Endothelial cell of umbilical vein (primary cell): ENCODE measurements at regions not wholly inside any gene's neighbourhood (a gene's known extent, or its start where the extent isn't known, plus 50 kb on each side); places are given as distances from the start of the nearest gene placed in this dataset.

Experiments
- BruUV-seq: library from RNA; stranded (reverse); fragments of 400-500 nt; replicated peaks from 2 replicates; lab custom pipeline; 2021; lab: Mats Ljungman, UMichigan
- CTCF ChIA-PET: fragments of 300-600, 350-600 bp; sonication (Branson Sonifier 250); formaldehyde crosslinking; loops from one replicate; lab custom pipeline; 2021; ENCODE audit warnings: antibody characterized with exemption, inconsistent platforms; lab: Charles Lee
- POLR2A ChIA-PET: fragments of 300-600, 350-600 bp; sonication (Branson Sonifier 250); formaldehyde crosslinking; loops from one replicate; lab custom pipeline; 2021; ENCODE audit warnings: antibody characterized with exemption, inconsistent platforms; lab: Charles Lee
- DNase-seq: peaks from one replicate; pipeline ENCODE4 v3.0.0-alpha.2; 2011; ENCODE audit warnings: low read depth, low spot score
- FAIRE-seq: peaks from 2 replicates; lab custom pipeline; 2011; peaks lifted over from hg19 to GRCh38; lab: Jason Lieb, UNC
- H2AFZ ChIP-seq: 2 replicates; pipeline ENCODE4 v1.6.0; 2012; ENCODE audit warnings: low read depth, low read length, control low read depth, inconsistent platforms
- H3K27ac ChIP-seq: 2 replicates; pipeline ENCODE4 v1.5.1; 2011; ENCODE audit warnings: low read depth, mild to moderate bottlenecking, control low read depth, low read length, moderate library complexity; ENCODE audit not compliant: insufficient read depth
- H3K27me3 ChIP-seq, 2 experiments: 2 replicates each; pipeline versions ENCODE4 v1.6.0 to v1.6.1; 2011; ENCODE audit warnings: low read length in 2 of 2, mixed read lengths in 1 of 2; ENCODE audit not compliant: control insufficient read depth in 2 of 2, insufficient read depth in 2 of 2
- H3K36me3 ChIP-seq, 2 experiments: 2 replicates in 1 of 2; 3 replicates in 1 of 2; pipeline ENCODE4 v1.5.1; 2011; ENCODE audit warnings: low read length in 2 of 2, mild to moderate bottlenecking in 1 of 2, moderate library complexity in 1 of 2; ENCODE audit not compliant: control insufficient read depth in 2 of 2, insufficient read depth in 2 of 2; ENCODE audit errors: extremely low read depth in 1 of 2
- H3K4me1 ChIP-seq: 3 replicates; pipeline ENCODE4 v1.5.1; 2011; ENCODE audit warnings: mild to moderate bottlenecking, low read length; ENCODE audit not compliant: control insufficient read depth, insufficient read depth; ENCODE audit errors: extremely low read depth
- H3K4me2 ChIP-seq: 2 replicates; pipeline ENCODE4 v1.6.1; 2011; ENCODE audit warnings: low read length, control low read depth, mixed read lengths; ENCODE audit not compliant: insufficient read depth
- H3K4me3 ChIP-seq, 3 experiments: fragments of 200-600 bp in 1 of 3; sonication (generic), shearing (Covaris generic) in 1 of 3; replicated peaks in 1 of 3; 2 replicates each; pipeline ENCODE4 v1.5.1; 2011 to 2016; ENCODE audit warnings: control low read depth in 3 of 3, low read length in 3 of 3, mild to moderate bottlenecking in 2 of 3, inconsistent platforms in 1 of 3, low read depth in 1 of 3, moderate library complexity in 1 of 3; ENCODE audit not compliant: insufficient read depth in 1 of 3
- H3K79me2 ChIP-seq: 2 replicates; pipeline ENCODE4 v1.6.0; 2012; ENCODE audit warnings: low read length, inconsistent platforms; ENCODE audit not compliant: control insufficient read depth, insufficient read depth
- H3K9ac ChIP-seq: replicated peaks from 2 replicates; pipeline ENCODE3; 2011; ENCODE audit warnings: low read length, control low read depth; ENCODE audit not compliant: insufficient read depth; ENCODE audit errors: extremely low read depth
- H3K9me1 ChIP-seq: replicated peaks from 3 replicates; pipeline ENCODE4 v1.6.0; 2011; ENCODE audit warnings: mild to moderate bottlenecking, low read length; ENCODE audit not compliant: control insufficient read depth, insufficient read depth; ENCODE audit errors: extremely low read depth
- H3K9me3 ChIP-seq: replicated peaks from 2 replicates; pipeline ENCODE4 v1.5.1; 2012; ENCODE audit warnings: low read length, inconsistent platforms; ENCODE audit not compliant: control insufficient read depth, insufficient read depth
- H4K20me1 ChIP-seq: replicated peaks from 2 replicates; pipeline ENCODE3; 2011; ENCODE audit warnings: mild to moderate bottlenecking, low read length; ENCODE audit not compliant: control insufficient read depth, insufficient read depth; ENCODE audit errors: extremely low read depth
- CTCF ChIP-seq, 2 donors: IDR thresholded peaks; 1 replicate in 1 of 2; 2 replicates in 1 of 2; pipeline ENCODE4 v1.5.1; 2011; ENCODE audit warnings: low read length in 2 of 2, mild to moderate bottlenecking in 2 of 2, moderate library complexity in 2 of 2, control low read depth in 1 of 2, inconsistent platforms in 1 of 2, low read depth in 1 of 2; ENCODE audit not compliant: insufficient read depth in 1 of 2; ENCODE audit errors: extremely low read depth in 1 of 2
- EZH2 ChIP-seq: IDR thresholded peaks from 2 replicates; pipeline ENCODE4 v1.6.1; 2012; ENCODE audit warnings: borderline replicate concordance, low read depth, mild to moderate bottlenecking, moderate library complexity, low read length, inconsistent platforms; ENCODE audit not compliant: severe bottlenecking
- GATA2 ChIP-seq: IDR thresholded peaks from 2 replicates; pipeline ENCODE4 v1.7.0; 2011; ENCODE audit warnings: low read depth, mild to moderate bottlenecking, moderate library complexity, mixed read lengths, low read length; ENCODE audit not compliant: insufficient read length, insufficient read depth
- JUN ChIP-seq: IDR thresholded peaks from 2 replicates; pipeline ENCODE4 v1.6.1; 2011; ENCODE audit warnings: borderline replicate concordance, low read depth; ENCODE audit not compliant: insufficient read length, insufficient read depth
- MAX ChIP-seq: IDR thresholded peaks from 2 replicates; pipeline ENCODE4 v1.6.1; 2011; ENCODE audit not compliant: insufficient read depth, insufficient read length
- MYC ChIP-seq: IDR thresholded peaks from one replicate; pipeline ENCODE4 v1.6.1; 2011; ENCODE audit warnings: mild to moderate bottlenecking, low read depth, low read length
- POLR2A ChIP-seq: IDR thresholded peaks from 2 replicates; pipeline ENCODE4 v1.6.1; 2012; ENCODE audit warnings: low read depth, mild to moderate bottlenecking, control low read depth, low read length
- dilution Hi-C: fragments of 300-500 bp; cut with MboI; formaldehyde crosslinking; loops from one replicate; pipeline ENCODE4 v1.15.0; 2019; ENCODE audit warnings: low sequenced_read_pairs; ENCODE audit not compliant: extremely low pct_ligation_motif_present
- intact Hi-C: fragments of 100-400 bp; cut with micrococcal nuclease; formaldehyde crosslinking; loops from one replicate; pipeline ENCODE4 v1.10.0; 2022

GRCh38 chr17:30589431-30589830 is 112.2 kb downstream of the GOSR1 start:
- Histone ChIP-seq H3K27ac (no peak overlapping the region), H3K4me2 (no peak overlapping the region), H4K20me1 (no peaks in the 10 kb centered on the region), H3K9me3 (no peaks in the 10 kb centered on the region), H2AFZ (no peak overlapping the region), H3K4me1 (peaks cover 9% of the 10 kb centered on the region), H3K27me3 (no peaks in the 10 kb centered on the region), H3K9ac (no peak overlapping the region), H3K36me3 (no peaks in the 10 kb centered on the region), H3K4me3 (no peak overlapping the region), H3K9me1 (no peaks in the 10 kb centered on the region), H3K79me2 (no peaks in the 10 kb centered on the region)
- no TSS peak for BruUV-seq
- POLR2A ChIA-PET: no interaction called here
- intact Hi-C loops: no loop called here
- dilution Hi-C loops: no loop called here
- CTCF ChIA-PET: interaction anchor here (0.6 kb wide), 1 partner anchor 438 kb away, joined by 3 read pairs; no protein-coding TSS in a partner anchor
- FAIRE-seq (no peak), DNase-seq (no peak)
- TF ChIP-seq MAX (no peak), EZH2 (no peak), CTCF (IDR thresholded peaks at IDR 0.05; ENCODE audit: extremely low read depth in 1 of 2, insufficient read depth in 1 of 2, low read depth in 1 of 2, low read length in 2 of 2) (no peak), POLR2A (no peak), GATA2 (no peak), MYC (no peak)

GRCh38 chr17:30588798-30589247 is 111.6 kb downstream of the GOSR1 start:
- no TSS peak for BruUV-seq
- Histone ChIP-seq H2AFZ (no peak overlapping the region), H3K9ac (no peak overlapping the region), H3K27ac (no peak overlapping the region), H3K4me3 (no peak overlapping the region), H3K9me1 (no peaks in the 10 kb centered on the region), H3K9me3 (no peaks in the 10 kb centered on the region), H3K79me2 (no peaks in the 10 kb centered on the region), H3K4me1 (peaks cover 9% of the 10 kb centered on the region), H3K36me3 (no peaks in the 10 kb centered on the region), H3K27me3 (no peaks in the 10 kb centered on the region), H3K4me2 (no peak overlapping the region), H4K20me1 (no peaks in the 10 kb centered on the region)
- DNase-seq (no peak), FAIRE-seq (no peak)
- dilution Hi-C loops (no loop called here), intact Hi-C loops (no loop called here)
- POLR2A ChIA-PET: no interaction called here
- no peak for TF ChIP-seq JUN
- CTCF ChIA-PET: interaction anchor here (0.6 kb wide), 1 partner anchor 437 kb away, joined by 3 read pairs; no protein-coding TSS in a partner anchor
